ENCODE measurements at regions not wholly inside any gene's neighbourhood (a gene's known extent, or its start where the extent isn't known, plus 50 kb on each side); places are given as distances from the start of the nearest gene placed in this dataset.
A peak's percentile ranks its signal among the peaks of the same experiment; 100 is the strongest.

GRCh38 chr5:112472614-112473013, 53.5 kb upstream of the EPB41L4A start:
- CTCF ChIA-PET = interaction anchor here (0.8 kb wide), 1 partner anchor 168 kb away, joined by 3 read pairs; no protein-coding TSS in a partner anchor
- 51% methylated on average over 4 of the region's 6 CpGs for WGBS (ENCODE audit: insufficient coverage)
- Histone ChIP-seq H3K27me3 (replicated peaks in 2 of 5; ENCODE audit: control insufficient read depth in 4 of 5, insufficient read depth in 5 of 5, low read length in 4 of 5) (no peaks in the 10 kb centered on the region), H3K36me3 (ENCODE audit: control insufficient read depth in 4 of 4, insufficient read depth in 4 of 4, low read length in 3 of 4) (no peaks in the 10 kb centered on the region), H3K4me3 (ENCODE audit: control insufficient read depth in 1 of 7, extremely low read depth in 1 of 7, insufficient read depth in 4 of 7, low read depth in 2 of 7, low read length in 6 of 7) (no peak overlapping the region), H3K4me1 (ENCODE audit: control extremely low read depth in 1 of 4, control insufficient read depth in 4 of 4, insufficient read depth in 4 of 4, low read length in 3 of 4) (peaks cover 0 to 2% (median 0%) of the 10 kb centered on the region in 4 experiments), H3K9me3 (ENCODE audit: control extremely low read depth in 1 of 5, control insufficient read depth in 4 of 5, insufficient read depth in 2 of 5, low read depth in 1 of 5, low read length in 4 of 5) (no peaks in the 10 kb centered on the region), H3K27ac (ENCODE audit: insufficient read depth in 1 of 2, low read depth in 1 of 2, low read length in 2 of 2, poor library complexity in 1 of 2, severe bottlenecking in 2 of 2) (no peak overlapping the region)
- peak in 2 of 3 donors; percentile 9 to 38 for DNase-seq
- POLR2A ChIA-PET = no interaction called here

GRCh38 chr5:112473989-112474388, 54.9 kb upstream of the EPB41L4A start:
- WGBS (ENCODE audit: insufficient coverage) = 87% methylated on average over 3 of the region's 5 CpGs
- CTCF ChIA-PET = interaction anchor here (0.7 kb wide), 1 partner anchor 501 kb away, joined by 4 read pairs; no protein-coding TSS in a partner anchor
- Histone ChIP-seq H3K27ac (ENCODE audit: insufficient read depth in 1 of 2, low read depth in 1 of 2, low read length in 2 of 2, poor library complexity in 1 of 2, severe bottlenecking in 2 of 2) (no peak overlapping the region), H3K27me3 (replicated peaks in 2 of 5; ENCODE audit: control insufficient read depth in 4 of 5, insufficient read depth in 5 of 5, low read length in 4 of 5) (peaks cover 0 to 1% (median 0%) of the 10 kb centered on the region in 5 experiments), H3K4me1 (ENCODE audit: control extremely low read depth in 1 of 4, control insufficient read depth in 4 of 4, insufficient read depth in 4 of 4, low read length in 3 of 4) (peaks cover 0 to 2% (median 0%) of the 10 kb centered on the region in 4 experiments), H3K36me3 (ENCODE audit: control insufficient read depth in 4 of 4, insufficient read depth in 4 of 4, low read length in 3 of 4) (no peaks in the 10 kb centered on the region), H3K4me3 (ENCODE audit: control insufficient read depth in 1 of 7, extremely low read depth in 1 of 7, insufficient read depth in 4 of 7, low read depth in 2 of 7, low read length in 6 of 7) (no peak overlapping the region), H3K9me3 (ENCODE audit: control extremely low read depth in 1 of 5, control insufficient read depth in 4 of 5, insufficient read depth in 2 of 5, low read depth in 1 of 5, low read length in 4 of 5) (no peaks in the 10 kb centered on the region)
- DNase-seq = no peak
- POLR2A ChIA-PET = no interaction called here

DNA sequence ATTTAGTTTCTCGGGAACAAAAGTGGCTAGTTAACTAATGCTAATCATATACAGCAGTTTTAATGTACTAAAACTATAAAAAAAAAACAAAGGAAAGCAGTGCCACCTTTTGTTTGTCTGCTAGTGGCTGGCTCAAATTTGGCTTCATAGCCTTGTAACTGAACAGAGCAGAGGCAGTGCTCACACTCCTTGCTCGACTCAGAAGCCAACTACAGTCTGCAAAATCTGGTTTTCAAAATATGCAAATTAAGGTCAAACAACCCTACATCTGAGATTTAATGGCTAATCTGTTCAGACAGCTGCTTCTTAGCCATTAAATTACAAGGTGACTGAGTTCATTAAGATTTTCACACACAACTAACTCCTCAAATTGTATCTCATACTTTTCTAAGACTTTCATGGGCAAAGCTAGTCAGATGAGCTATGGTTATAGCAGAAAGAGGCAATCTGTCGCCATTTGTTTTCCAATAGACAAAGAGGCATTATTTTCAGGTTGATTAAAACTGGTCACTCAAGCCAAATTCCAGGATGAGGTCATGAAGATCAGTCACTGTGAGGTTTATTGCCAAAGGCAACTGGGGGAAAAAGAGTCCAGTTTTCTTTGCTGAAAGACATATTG, 56.8 kb upstream of the EPB41L4A start:
- POLR2A ChIA-PET = no interaction called here
- no peak for DNase-seq
- Histone ChIP-seq H3K27ac (ENCODE audit: insufficient read depth in 1 of 2, low read depth in 1 of 2, low read length in 2 of 2, poor library complexity in 1 of 2, severe bottlenecking in 2 of 2) (no peak overlapping the region), H3K4me3 (ENCODE audit: control insufficient read depth in 1 of 7, extremely low read depth in 1 of 7, insufficient read depth in 4 of 7, low read depth in 2 of 7, low read length in 6 of 7) (no peak overlapping the region), H3K9me3 (ENCODE audit: control extremely low read depth in 1 of 5, control insufficient read depth in 4 of 5, insufficient read depth in 2 of 5, low read depth in 1 of 5, low read length in 4 of 5) (no peaks in the 10 kb centered on the region), H3K36me3 (ENCODE audit: control insufficient read depth in 4 of 4, insufficient read depth in 4 of 4, low read length in 3 of 4) (no peaks in the 10 kb centered on the region), H3K27me3 (replicated peaks in 2 of 5; ENCODE audit: control insufficient read depth in 4 of 5, insufficient read depth in 5 of 5, low read length in 4 of 5) (peaks cover 0 to 1% (median 0%) of the 10 kb centered on the region in 5 experiments), H3K4me1 (ENCODE audit: control extremely low read depth in 1 of 4, control insufficient read depth in 4 of 4, insufficient read depth in 4 of 4, low read length in 3 of 4) (peaks cover 0 to 2% (median 0%) of the 10 kb centered on the region in 4 experiments)
- CTCF ChIA-PET = no interaction called here
- WGBS (ENCODE audit: insufficient coverage) = 89% methylated on average over 2 of the region's 3 CpGs

DNA sequence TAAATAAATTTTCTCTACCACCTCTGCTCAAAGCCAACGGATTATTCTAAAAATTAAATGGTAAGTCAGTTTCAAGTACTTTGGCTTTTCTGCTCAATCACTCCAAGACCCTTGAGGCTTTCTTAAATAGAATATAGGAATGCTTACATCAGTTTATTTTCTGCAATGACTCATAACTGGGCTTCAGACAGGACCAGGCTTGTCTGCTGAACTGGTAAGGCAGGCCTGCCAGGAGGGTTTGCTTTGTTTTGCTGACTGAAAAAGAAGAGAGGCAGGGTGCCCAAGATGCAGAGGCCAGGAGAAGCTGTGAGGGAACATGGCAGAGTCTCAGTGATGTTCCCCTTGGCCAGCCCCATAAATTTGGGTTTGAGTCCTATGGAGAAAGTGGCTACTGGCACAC, 60.3 kb upstream of the EPB41L4A start:
- H3K4me1 ChIP-seq (ENCODE audit: control extremely low read depth in 1 of 4, control insufficient read depth in 4 of 4, insufficient read depth in 4 of 4, low read length in 3 of 4) = no peaks in the 10 kb centered on the region
- no CpG with 5 or more reads among the region's 1 CpG for WGBS (ENCODE audit: insufficient coverage)
- DNase-seq = no peak
- H3K4me3 ChIP-seq (ENCODE audit: control insufficient read depth in 1 of 7, extremely low read depth in 1 of 7, insufficient read depth in 4 of 7, low read depth in 2 of 7, low read length in 6 of 7) = no peak overlapping the region
- no peaks in the 10 kb centered on the region for H3K9me3 ChIP-seq (ENCODE audit: control extremely low read depth in 1 of 5, control insufficient read depth in 4 of 5, insufficient read depth in 2 of 5, low read depth in 1 of 5, low read length in 4 of 5)
- no peak overlapping the region for H3K27ac ChIP-seq (ENCODE audit: insufficient read depth in 1 of 2, low read depth in 1 of 2, low read length in 2 of 2, poor library complexity in 1 of 2, severe bottlenecking in 2 of 2)
- ChIA-PET POLR2A (no interaction called here), CTCF (interaction anchor here (1.8 kb wide), 1 partner anchor 13 kb away, joined by 4 read pairs; no protein-coding TSS in a partner anchor)
- H3K36me3 ChIP-seq (ENCODE audit: control insufficient read depth in 4 of 4, insufficient read depth in 4 of 4, low read length in 3 of 4) = no peaks in the 10 kb centered on the region
- H3K27me3 ChIP-seq (replicated peaks in 2 of 5; ENCODE audit: control insufficient read depth in 4 of 5, insufficient read depth in 5 of 5, low read length in 4 of 5) = peaks cover 0 to 1% (median 0%) of the 10 kb centered on the region in 5 experiments

DNA sequence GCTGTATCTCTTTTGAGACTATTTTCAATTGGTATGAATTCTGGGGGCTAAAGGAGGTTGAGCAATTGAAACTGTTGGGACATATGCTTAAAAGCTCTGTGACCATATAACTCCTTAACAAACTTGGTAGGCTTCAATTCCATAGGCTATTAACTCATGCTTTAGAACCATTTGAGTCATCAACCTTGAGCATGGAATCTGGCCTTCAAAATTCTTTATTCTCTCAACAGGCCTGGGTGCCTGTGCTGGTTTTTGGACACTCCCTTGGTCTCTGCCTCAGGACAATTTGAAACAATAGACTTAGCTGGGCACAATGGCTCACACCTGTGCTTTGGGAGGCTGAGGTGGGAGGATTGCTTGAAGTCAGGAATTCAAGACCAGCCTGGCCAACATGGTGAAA, 61.4 kb upstream of the EPB41L4A start:
- Histone ChIP-seq H3K9me3 (ENCODE audit: control extremely low read depth in 1 of 5, control insufficient read depth in 4 of 5, insufficient read depth in 2 of 5, low read depth in 1 of 5, low read length in 4 of 5) (no peaks in the 10 kb centered on the region), H3K4me1 (ENCODE audit: control extremely low read depth in 1 of 4, control insufficient read depth in 4 of 4, insufficient read depth in 4 of 4, low read length in 3 of 4) (no peaks in the 10 kb centered on the region), H3K36me3 (ENCODE audit: control insufficient read depth in 4 of 4, insufficient read depth in 4 of 4, low read length in 3 of 4) (no peaks in the 10 kb centered on the region), H3K27me3 (replicated peaks in 2 of 5; ENCODE audit: control insufficient read depth in 4 of 5, insufficient read depth in 5 of 5, low read length in 4 of 5) (peaks cover 0 to 1% (median 0%) of the 10 kb centered on the region in 5 experiments), H3K4me3 (ENCODE audit: control insufficient read depth in 1 of 7, extremely low read depth in 1 of 7, insufficient read depth in 4 of 7, low read depth in 2 of 7, low read length in 6 of 7) (no peak overlapping the region), H3K27ac (ENCODE audit: insufficient read depth in 1 of 2, low read depth in 1 of 2, low read length in 2 of 2, poor library complexity in 1 of 2, severe bottlenecking in 2 of 2) (no peak overlapping the region)
- POLR2A ChIA-PET = no interaction called here
- DNase-seq = no peak
- CTCF ChIA-PET = interaction anchor here (1.4 to 1.8 kb wide), 2 partner anchors 11 to 14 kb away, joined by 4 read pairs; no protein-coding TSS in a partner anchor

- ChIA-PET POLR2A (no interaction called here), CTCF (no interaction called here)
- no peak for DNase-seq
- Histone ChIP-seq H3K9me3 (ENCODE audit: control extremely low read depth in 1 of 5, control insufficient read depth in 4 of 5, insufficient read depth in 2 of 5, low read depth in 1 of 5, low read length in 4 of 5) (no peaks in the 10 kb centered on the region), H3K36me3 (ENCODE audit: control insufficient read depth in 4 of 4, insufficient read depth in 4 of 4, low read length in 3 of 4) (no peaks in the 10 kb centered on the region), H3K27me3 (replicated peaks in 2 of 5; ENCODE audit: control insufficient read depth in 4 of 5, insufficient read depth in 5 of 5, low read length in 4 of 5) (peaks cover 0 to 1% (median 0%) of the 10 kb centered on the region in 5 experiments), H3K4me3 (ENCODE audit: control insufficient read depth in 1 of 7, extremely low read depth in 1 of 7, insufficient read depth in 4 of 7, low read depth in 2 of 7, low read length in 6 of 7) (no peak overlapping the region), H3K27ac (ENCODE audit: insufficient read depth in 1 of 2, low read depth in 1 of 2, low read length in 2 of 2, poor library complexity in 1 of 2, severe bottlenecking in 2 of 2) (no peak overlapping the region), H3K4me1 (ENCODE audit: control extremely low read depth in 1 of 4, control insufficient read depth in 4 of 4, insufficient read depth in 4 of 4, low read length in 3 of 4) (no peaks in the 10 kb centered on the region)
- 100% methylated on average over 2 of the region's 2 CpGs for WGBS (ENCODE audit: insufficient coverage)
Observed at GRCh38 chr5:112483704-112484103, 64.6 kb upstream of the EPB41L4A start.

GRCh38 chr5:112485934-112486355, 66.9 kb upstream of the EPB41L4A start:
- Histone ChIP-seq H3K36me3 (ENCODE audit: control insufficient read depth in 4 of 4, insufficient read depth in 4 of 4, low read length in 3 of 4) (no peaks in the 10 kb centered on the region), H3K9me3 (ENCODE audit: control extremely low read depth in 1 of 5, control insufficient read depth in 4 of 5, insufficient read depth in 2 of 5, low read depth in 1 of 5, low read length in 4 of 5) (peaks cover 0 to 2% (median 0%) of the 10 kb centered on the region in 5 experiments), H3K27ac (ENCODE audit: insufficient read depth in 1 of 2, low read depth in 1 of 2, low read length in 2 of 2, poor library complexity in 1 of 2, severe bottlenecking in 2 of 2) (no peak overlapping the region), H3K4me1 (ENCODE audit: control extremely low read depth in 1 of 4, control insufficient read depth in 4 of 4, insufficient read depth in 4 of 4, low read length in 3 of 4) (no peaks in the 10 kb centered on the region), H3K27me3 (replicated peaks in 2 of 5; ENCODE audit: control insufficient read depth in 4 of 5, insufficient read depth in 5 of 5, low read length in 4 of 5) (no peaks in the 10 kb centered on the region), H3K4me3 (ENCODE audit: control insufficient read depth in 1 of 7, extremely low read depth in 1 of 7, insufficient read depth in 4 of 7, low read depth in 2 of 7, low read length in 6 of 7) (no peak overlapping the region)
- POLR2A ChIA-PET = no interaction called here
- CTCF ChIA-PET = no interaction called here
- DNase-seq = no peak
- no CpG with 5 or more reads among the region's 2 CpGs for WGBS (ENCODE audit: insufficient coverage)

All from common myeloid progenitor, CD34-positive (primary cell).